GM18867 (cell line): ENCODE measurements at regions not wholly inside any gene's neighbourhood (a gene's known extent, or its start where the extent isn't known, plus 50 kb on each side); places are given as distances from the start of the nearest gene placed in this dataset.

Experiments used
- ATAC-seq: cut with Tn5 transposase; IDR thresholded peaks from one replicate; pipeline ENCODE4 v1.9.1; 2021; ENCODE audit warnings: mild to moderate bottlenecking, moderate library complexity; ENCODE audit not compliant: unreplicated experiment

DNA sequence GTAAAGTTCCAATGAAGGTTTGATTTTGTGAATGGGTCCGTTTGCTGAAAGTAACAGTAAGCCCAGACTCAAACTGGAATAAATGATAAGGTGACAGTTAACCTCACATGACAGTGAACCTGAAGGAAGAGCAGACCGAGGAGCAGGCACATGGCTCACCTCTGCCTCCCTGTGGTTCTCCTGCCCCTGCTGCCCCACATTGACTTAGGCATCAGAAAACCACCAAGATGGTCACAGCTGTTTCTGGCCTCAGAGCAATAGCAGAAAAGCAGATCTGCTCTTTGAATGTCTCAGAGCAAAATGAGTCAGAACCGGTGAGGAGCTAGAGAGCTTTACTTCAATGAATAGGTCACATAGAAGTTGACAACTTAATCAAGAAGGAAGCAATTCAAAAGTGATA is 487.6 kb downstream of the METTL4 start:
- ATAC-seq = peak; percentile 57

DNA sequence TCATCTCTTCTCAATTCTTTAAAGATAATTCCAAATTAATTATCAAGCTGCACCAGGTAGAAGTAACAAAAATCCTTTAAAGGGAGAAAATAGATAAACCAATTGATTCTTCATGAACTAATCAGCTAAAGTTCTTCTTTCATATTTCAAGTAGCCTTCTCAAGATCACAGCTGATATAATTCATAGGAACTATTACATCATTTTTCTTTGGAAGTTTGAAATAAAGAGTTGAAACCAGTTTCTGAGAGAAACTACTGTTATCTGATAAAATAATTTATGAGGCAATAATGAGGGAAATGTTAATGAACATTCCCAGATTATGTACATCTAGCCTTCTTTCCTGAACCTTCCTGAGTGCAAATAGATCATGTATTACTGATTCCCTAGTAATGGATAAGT is 484.9 kb downstream of the METTL4 start:
- ATAC-seq = no peak

DNA sequence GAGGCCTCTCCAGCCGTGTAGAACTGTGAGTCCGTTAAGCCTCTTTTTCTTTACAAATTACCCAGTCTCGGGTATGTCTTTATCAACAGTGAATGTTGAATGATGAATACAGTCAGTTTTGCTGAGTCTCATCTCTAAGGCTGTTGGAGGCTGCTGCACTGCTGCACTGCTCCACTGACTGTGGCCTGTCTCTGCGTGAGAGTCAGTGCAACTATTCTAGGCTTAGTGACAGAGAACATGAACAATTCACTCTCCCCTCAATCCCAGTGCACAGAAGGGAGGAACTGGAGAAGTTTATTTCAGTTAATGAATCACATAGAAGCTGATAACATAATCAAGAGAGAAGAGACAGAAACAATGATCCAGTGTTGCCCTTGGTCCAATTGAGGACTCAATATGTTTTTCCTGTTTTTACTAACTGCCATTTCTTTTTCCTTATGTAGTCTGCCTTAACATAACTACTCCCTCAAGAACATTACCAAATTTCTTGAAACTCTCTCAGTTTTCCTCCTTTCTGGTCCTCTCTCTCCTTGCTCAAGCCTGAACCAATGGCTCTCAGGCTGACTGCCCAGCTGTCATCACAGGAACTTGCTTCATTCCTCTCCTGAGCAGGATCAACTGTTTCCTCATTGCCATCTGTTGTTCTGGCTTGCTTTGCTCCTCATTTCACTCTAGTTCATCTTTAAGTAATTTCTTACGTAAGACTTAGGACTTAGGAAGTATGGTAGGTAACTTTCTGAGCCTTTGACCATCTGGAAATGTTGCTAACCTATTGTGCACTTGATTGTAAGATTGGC is 483.2 kb downstream of the METTL4 start:
- no peak for ATAC-seq

DNA sequence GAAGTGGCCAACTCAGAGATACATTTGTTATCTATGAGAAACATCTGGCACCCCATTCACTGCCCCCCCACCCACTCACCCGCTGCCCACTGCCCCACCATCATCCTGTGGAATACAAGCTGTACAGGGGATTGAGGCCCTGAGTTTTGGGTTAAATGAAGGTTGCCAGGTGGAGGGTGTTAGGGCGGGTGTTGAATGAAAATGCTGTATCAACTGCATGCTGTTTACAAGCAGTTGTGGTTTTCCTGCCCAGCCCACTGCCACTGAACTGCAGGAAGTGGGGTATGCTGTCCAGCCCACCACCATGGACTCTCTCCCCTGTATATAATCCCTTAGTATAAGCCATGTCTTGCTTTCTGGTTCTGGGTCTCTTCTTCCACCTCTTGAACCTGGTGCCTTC is 481.9 kb downstream of the METTL4 start:
- no peak for ATAC-seq

DNA sequence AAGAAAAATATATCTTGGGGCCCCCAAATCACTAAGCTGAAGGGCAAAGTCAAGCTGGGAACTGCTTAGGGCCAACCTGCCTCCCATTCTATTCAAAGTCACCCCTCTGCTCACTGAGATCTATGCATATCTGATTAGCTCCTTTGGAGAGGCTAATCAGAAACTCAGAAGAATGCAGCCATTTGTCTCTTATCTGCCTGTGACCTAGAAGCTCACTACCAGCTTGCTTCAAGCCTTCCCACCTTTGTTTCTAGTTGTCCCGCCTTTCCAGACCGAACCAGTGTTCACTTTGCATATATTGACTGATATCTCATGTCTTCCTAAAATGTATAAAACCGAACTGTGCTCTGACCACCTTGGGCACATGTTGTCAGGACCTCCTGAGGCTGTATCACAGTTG is 479.4 kb downstream of the METTL4 start:
- no peak for ATAC-seq

DNA sequence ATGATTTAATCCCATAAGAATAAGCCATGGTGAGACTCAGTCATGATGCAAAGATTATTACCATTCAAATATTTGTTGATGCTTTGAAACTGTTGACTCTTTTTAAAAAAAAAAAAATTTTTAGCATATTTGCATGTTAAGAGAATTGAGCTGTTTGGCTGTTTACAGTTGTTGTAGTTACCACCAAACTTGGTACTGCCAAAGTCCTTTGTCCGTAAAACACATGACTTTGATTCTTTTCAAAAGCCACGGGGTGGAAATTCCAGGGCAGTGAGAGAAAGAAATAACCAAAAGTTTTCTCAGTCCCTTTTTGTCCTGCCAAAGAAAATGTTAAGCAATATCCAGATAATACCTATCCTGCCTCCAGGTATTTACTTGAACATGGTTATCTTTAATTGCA is 474.8 kb downstream of the METTL4 start:
- ATAC-seq = no peak

DNA sequence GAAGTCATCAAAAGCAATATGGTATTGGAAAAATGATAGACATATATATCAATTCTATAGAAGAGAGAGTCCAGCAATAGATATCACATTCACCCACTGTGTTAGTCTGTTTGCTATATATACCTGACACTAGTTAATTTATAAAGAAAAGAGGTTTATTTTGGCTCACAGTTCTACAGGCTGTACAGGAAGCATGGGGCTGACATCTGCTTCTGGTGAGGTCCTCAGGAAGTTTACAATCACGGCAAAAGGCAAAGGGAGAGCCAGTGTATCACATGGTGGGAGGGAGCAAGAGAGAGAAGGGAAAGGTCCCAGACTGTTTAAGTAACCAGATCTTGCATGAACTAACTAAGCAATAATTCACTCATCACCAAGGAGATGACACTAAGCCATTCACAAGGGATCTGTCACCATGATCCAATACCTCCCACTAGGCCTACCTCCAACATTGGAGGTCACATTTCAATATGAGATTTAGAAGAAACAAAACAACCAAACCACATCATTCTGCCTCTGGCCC is 470.6 kb downstream of the METTL4 start:
- no peak for ATAC-seq

DNA sequence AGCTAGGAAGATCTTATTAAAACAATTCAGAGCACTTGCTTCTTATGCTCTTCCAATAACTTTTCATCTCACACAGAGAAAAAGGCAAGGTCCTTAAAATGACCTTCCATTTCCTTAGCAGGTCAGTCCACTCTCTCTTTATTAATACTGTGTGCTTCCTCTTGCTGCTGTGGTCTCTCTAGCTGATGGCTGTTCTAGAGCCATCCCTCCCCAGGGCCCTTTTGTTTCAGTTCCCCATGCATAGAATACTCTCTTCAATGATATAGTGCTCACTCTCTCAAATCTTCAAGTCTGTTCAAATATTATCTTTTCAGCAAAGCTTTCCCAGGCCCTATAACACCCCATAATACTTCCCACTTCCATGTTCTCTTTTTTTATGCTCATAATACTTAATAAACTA is 469.3 kb downstream of the METTL4 start:
- ATAC-seq = peak; percentile 88

DNA sequence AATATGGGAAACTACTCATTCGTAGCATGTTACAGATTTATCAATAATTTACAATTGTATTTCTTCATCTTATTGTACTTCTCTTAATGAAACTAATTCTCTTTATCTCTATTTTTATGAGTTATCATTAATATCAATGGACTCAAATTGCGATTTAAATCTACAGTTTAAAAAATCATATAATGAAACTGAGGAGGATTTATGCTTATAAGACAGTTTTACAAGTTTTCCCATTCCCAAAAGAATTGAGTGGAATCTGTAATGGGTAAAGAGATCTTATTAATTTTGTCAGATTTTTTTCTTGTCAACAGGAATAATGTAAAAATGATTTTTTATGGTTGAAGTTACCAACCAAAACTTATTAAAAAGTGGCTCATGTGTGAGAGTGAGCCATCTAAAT is 468.0 kb downstream of the METTL4 start:
- no peak for ATAC-seq

DNA sequence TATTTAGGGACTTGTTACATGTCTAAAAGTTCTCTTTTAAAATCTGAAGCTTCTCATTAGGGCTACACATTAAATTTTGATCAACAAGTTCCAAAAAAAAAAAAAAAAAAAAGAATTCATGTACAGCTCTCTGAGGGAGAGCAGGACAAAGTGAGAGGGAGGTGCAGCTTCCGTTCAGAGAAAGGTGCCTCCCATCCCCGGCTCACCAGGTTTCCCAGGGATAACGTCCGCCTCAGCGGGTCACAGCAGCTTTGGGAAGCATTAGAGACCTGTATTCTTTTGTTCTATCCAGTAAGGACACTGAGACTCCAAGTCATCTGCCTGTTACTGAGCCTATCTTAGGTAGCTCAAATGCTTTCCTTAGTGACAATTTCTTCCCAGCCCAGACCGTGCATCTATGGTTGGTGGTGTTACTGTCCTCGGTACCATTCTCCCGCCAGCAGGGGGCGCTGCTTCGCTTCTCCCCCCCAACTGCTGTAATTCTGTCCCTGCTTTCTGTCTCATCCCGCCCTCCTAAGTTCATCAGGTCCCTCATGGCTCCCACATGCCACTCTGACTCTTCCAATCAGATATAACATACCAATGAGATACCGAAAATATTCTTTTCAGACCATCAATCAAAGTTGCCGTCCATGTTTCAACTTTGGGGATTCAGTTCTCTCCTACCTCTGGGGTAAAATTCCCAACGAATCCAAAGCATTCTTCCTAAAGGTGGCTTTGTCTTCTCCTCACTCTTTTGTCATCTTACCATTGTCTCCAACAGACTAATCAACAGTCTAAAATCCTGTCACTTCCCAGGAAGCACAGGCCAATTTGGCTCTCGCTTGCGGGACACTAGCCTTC is 466.5 kb downstream of the METTL4 start:
- ATAC-seq = peak; percentile 86

DNA sequence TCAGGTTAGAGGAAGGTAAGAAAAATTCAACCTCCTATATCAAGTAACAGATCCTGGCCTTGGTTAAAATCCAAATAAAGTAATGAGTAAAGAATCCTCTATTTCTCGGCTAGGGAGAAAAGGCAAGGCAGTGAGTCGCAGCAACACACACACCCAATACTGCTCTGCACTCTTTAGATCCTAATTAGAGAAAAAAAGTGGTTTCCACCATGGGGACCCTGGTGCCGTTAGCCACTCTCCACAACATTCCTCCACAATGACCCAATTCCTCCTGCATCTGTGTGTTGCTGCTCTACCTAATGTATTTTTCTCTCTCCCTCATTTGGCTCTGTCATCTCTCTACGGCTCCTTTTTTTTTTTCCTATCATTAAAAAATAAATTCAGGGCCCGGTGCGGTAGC is 462.7 kb downstream of the METTL4 start:
- ATAC-seq = no peak

DNA sequence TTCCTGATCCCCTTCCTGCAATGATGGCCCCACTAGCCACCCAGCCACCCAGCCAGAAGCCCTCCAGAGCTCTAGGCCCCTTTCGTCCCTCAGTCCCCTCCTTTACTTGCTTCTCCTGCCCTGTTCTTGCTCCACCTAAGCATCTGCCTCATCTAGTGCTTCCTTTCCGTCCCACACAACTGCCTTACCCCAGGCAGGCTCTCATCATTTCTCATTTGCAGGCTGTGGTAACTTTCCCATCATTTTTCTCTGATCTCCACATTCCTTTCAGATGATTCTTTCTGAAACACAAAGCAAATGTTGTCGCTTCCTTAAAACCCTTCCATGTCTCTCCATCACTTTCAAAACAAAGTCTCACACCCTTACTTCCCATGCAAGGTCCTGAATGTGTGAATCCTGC is 459.8 kb downstream of the METTL4 start:
- no peak for ATAC-seq

DNA sequence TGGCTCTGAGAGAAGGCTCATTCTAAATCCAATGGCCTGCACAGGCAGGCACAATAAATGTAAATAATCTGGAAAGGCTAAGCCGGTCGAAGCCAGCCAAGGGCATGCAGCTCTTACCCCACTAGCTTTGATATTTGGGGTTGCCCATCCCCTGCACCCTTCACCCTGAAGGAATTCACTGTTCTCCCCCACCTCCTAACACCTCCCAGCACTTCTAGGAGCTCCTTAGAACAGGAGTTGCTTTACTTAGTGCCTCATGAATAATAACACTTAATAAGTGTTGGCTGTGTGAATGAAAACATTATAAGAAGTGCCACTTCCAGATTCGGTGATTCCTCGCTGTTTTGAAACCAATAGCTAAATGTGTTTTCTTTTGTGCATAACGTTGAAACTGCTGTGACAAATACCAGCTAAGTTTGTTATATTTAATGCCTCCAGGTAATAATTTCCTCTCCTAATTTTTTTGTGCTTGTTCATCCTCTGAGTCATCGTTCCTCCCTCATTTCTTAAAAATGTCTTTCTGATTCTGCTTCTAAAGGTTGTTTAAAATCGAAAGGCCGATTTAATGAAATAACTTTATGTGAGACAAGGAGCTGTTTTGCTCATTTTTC is 458.8 kb downstream of the METTL4 start:
- ATAC-seq = no peak

DNA sequence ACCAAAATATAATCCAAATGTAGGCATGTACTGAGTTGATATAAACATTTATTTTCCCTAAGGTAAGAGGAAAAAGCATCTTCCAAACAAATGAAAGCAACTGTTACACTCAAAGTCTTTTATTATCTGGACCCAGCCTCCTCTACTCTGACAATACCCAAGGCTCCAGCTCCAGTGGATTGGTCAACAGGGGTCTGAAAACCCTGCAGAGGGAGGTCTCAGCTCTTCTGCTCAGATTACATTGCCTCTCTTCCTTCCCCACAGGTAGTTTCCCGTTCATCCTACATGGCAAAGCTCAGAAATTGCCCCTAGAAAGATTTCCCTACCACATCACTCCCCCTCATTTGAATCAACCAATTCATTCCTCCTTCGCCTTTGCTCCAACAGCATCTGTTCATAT is 457.0 kb downstream of the METTL4 start:
- ATAC-seq = no peak

DNA sequence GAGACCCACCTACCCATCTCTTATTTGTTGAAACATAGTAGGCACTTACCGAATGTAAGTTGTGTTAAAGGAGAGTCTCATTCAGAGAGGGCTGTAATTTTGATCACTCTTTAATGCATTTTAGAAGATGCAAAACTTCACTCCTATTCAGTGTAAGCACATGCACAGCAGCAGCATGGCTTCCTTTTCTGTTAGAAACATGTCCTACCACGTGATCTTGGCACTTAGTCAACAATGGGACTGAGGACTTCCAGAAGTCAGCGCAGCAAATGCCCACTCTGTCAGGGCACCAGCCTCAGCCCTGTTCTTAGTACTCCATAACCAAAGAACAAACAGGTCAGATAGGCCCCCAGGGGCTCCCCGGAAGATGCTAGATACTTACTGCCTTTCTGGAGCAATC is 456.5 kb downstream of the METTL4 start:
- no peak for ATAC-seq

DNA sequence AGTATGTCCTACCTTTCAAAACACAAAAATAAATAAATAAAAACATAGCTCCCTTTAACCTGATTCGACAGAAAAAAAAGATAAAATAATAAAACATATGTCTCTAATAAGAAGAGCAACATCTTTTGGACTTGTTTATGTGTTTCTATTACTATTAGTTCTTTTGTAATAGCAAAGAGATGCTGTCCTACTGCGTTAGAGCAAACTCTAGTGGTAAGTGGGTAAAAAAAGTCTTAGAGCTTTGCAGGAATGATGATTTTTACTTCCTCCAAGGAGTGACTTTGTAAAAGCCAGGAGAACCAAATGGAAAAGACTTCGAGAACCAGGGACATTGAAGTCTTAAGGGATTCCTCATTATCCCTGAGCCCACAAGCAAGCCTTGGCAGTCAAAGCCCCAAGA is 450.1 kb downstream of the METTL4 start:
- no peak for ATAC-seq

DNA sequence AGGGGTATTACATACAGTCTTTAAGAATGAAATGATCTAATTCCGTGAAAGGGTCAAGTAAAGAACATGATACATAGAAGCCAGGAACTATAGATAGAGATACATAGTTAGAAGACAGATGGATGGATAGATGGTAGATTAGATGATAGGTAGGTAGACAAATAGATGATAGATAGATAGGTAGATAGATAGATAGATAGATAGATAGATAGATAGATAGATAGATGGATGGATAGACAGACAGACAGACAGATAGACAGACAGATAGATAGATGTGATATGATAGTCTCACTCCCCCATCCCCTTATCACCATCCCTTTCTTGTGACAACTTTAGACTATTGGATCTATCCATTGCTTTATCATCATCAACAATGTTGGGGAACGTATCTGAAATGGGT is 448.2 kb downstream of the METTL4 start:
- no peak for ATAC-seq

DNA sequence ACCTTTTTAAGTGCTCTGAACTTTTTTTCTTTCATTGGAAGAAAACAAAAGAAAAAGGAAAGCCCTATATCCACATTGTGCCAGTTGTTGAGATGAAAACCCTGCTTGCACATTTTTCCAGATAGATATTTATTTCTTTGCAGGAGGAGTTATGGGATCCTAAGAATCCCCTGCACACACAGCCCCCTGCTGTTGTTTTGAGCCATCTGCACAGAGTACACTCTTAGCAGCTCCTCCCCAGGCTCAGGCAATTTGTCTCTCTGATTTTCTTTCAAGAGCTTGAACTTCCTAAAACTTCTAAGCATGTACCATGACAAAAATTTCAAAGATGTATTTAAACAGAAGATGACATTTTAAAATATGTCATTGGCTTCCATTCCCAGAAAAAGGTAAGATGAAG is 436.9 kb downstream of the METTL4 start:
- ATAC-seq = no peak

DNA sequence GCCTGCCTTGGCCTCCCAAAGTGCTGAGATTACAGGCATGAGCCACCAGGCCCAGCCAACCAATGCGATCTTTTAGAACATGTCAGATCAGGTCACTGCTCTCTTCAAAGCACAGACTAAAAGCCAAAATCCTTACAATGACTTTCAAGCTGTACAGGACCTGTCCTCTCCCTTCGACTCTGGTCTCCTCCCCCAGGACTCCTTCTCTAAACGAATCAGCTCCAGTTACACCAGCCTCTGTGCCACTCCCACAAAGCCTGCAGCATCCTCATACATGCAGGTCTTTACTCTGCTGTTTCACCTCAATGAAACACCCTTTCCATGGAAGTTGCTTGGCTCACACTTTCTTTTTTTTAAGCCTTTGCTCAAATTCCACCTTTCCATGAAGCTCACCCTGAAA is 436.0 kb downstream of the METTL4 start:
- ATAC-seq = no peak

DNA sequence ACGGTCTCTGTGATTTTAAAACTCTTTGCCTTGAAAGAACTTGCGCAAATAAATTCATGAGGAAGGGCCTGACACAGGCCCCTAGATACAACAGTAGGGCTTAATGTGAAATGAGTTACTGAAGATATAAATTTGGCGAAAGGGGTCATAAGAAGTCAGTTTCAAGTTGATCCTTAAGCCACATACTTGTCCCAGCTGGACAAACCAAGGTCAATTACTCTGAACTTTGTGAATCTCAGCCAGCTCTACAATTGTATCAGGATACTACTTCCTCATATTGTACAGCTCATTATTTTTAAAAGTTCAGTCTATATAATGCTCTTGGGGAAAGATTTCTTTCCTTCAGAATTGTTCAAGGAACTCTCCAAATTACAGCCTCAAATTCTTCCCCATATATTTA is 432.8 kb downstream of the METTL4 start:
- no peak for ATAC-seq

DNA sequence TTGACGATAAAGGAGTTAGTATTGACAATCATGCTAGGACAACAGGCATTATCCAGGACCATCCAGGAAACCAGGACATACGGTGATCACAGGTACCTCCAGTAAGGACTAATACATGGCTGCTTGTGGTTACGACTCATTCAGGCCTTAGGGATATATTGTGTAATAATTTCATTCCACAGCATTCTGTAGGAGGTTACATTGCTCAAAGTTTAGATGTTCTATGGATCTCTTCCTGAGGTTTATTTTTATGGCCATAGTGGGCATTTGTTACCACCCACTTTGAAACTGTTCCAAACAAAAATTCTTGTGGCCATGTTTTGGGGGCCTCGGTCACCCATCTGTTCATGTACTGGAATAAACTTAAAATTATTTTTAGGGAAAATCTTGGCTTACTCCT is 431.6 kb downstream of the METTL4 start:
- ATAC-seq = no peak

DNA sequence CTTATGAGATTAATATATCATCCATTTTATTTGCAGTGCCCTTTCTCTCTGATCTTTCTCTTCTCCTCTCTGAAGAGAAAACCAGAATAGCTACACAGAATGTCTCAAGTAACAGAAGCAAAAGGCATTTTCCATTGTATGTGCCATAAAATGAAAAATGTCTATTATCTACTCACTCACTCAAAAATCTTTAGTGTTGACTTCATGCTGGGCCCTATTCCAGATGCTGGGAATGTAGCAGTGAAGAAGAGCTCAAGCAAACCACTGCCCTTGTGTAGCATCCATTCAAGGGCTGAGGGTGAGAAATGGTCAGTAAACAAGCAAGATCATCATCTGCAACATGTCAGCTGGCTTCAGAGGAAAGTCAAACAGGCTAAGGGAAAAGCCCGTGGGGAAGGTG is 427.7 kb downstream of the METTL4 start:
- ATAC-seq = no peak
